SK-N-SH treated with all-trans-retinoic acid at 6 μM for 48 hours (cell line): ENCODE measurements at regions not wholly inside any gene's neighbourhood (a gene's known extent, or its start where the extent isn't known, plus 50 kb on each side); places are given as distances from the start of the nearest gene placed in this dataset.

Experiments
- ATAC-seq: fragments of 200-7000 bp; cut with Tn5 transposase; 3 replicates; pipeline ENCODE4 v1.9.1; 2020; ENCODE audit warnings: mild to moderate bottlenecking, moderate library complexity
- ARNTL ChIP-seq: fragments of 450-650 bp; formaldehyde crosslinking; IDR thresholded peaks from 2 replicates; pipeline ENCODE4 v1.5.0; 2020; ENCODE audit warnings: low read depth, mild to moderate bottlenecking, moderate library complexity, borderline replicate concordance
- BACH2 ChIP-seq: fragments of 250-450 bp; sonication (Bioruptor Pico); IDR thresholded peaks from 2 replicates; pipeline ENCODE4 v1.9.0; 2021; ENCODE audit warnings: mild to moderate bottlenecking, borderline replicate concordance
- CSDC2 ChIP-seq: fragments of 250-450 bp; sonication (Bioruptor Pico); IDR thresholded peaks from 2 replicates; pipeline ENCODE4 v1.5.0; 2020; ENCODE audit warnings: mild to moderate bottlenecking, moderate library complexity
- ESRRG ChIP-seq: fragments of 250-450 bp; sonication (Bioruptor Pico); IDR thresholded peaks from 2 replicates; pipeline ENCODE4 v1.6.1; 2021; ENCODE audit warnings: mild to moderate bottlenecking
- GLIS3 ChIP-seq: fragments of 250-450 bp; sonication (Bioruptor Pico); IDR thresholded peaks from 2 replicates; pipeline ENCODE4 v1.5.0; 2020; ENCODE audit warnings: mild to moderate bottlenecking, moderate library complexity
- ISL1 ChIP-seq: fragments of 250-450 bp; sonication (Bioruptor Pico); IDR thresholded peaks from 2 replicates; pipeline ENCODE4 v2.1.2; 2022; ENCODE audit warnings: mild to moderate bottlenecking, moderate library complexity
- OSR1 ChIP-seq: fragments of 250-450 bp; sonication (Bioruptor Pico); IDR thresholded peaks from 2 replicates; pipeline ENCODE4 v1.8.0; 2022; ENCODE audit warnings: moderate library complexity, mild to moderate bottlenecking, inconsistent platforms
- PPARA ChIP-seq: fragments of 250-450 bp; sonication (Bioruptor Pico); IDR thresholded peaks from 2 replicates; pipeline ENCODE4 v1.5.0; 2020; ENCODE audit warnings: mild to moderate bottlenecking, borderline replicate concordance
- RARB ChIP-seq: fragments of 250-450 bp; sonication (Bioruptor Pico); IDR thresholded peaks from 2 replicates; pipeline ENCODE4 v1.8.0; 2021; ENCODE audit warnings: mild to moderate bottlenecking, moderate library complexity
- SNAI2 ChIP-seq: fragments of 250-450 bp; sonication (Bioruptor Pico); IDR thresholded peaks from 2 replicates; pipeline ENCODE4 v1.5.0; 2020; ENCODE audit warnings: mild to moderate bottlenecking, moderate library complexity
- TCF4 ChIP-seq: fragments of 250-450 bp; sonication (Bioruptor Pico); IDR thresholded peaks from 2 replicates; pipeline ENCODE4 v1.8.0; 2021; ENCODE audit warnings: mild to moderate bottlenecking, moderate library complexity, borderline replicate concordance
- TOX ChIP-seq: fragments of 250-450 bp; sonication (Bioruptor Pico); IDR thresholded peaks from 2 replicates; pipeline ENCODE4 v1.8.0; 2021; ENCODE audit warnings: mild to moderate bottlenecking, moderate library complexity, borderline replicate concordance
- ZFP3 ChIP-seq: fragments of 250-450 bp; sonication (Bioruptor Pico); IDR thresholded peaks from 2 replicates; pipeline ENCODE4 v1.5.0; 2020; ENCODE audit warnings: mild to moderate bottlenecking, moderate library complexity
- ZFP30 ChIP-seq: fragments of 450-650 bp; formaldehyde crosslinking; IDR thresholded peaks from 2 replicates; pipeline ENCODE4 v1.5.0; 2022; ENCODE audit warnings: mild to moderate bottlenecking, moderate library complexity
- ZNF565 ChIP-seq: fragments of 450-650 bp; formaldehyde crosslinking; conservative IDR thresholded peaks from 2 replicates; pipeline ENCODE4 v1.5.0; 2020; ENCODE audit warnings: low read depth, mild to moderate bottlenecking, moderate library complexity
- ZNF70 ChIP-seq: fragments of 450-650 bp; formaldehyde crosslinking; IDR thresholded peaks from 2 replicates; pipeline ENCODE4 v1.5.0; 2020; ENCODE audit warnings: mild to moderate bottlenecking, moderate library complexity
- TF ChIP-seq, protein P1 (sequence below): fragments of 250-450 bp; sonication (Bioruptor Pico); IDR thresholded peaks from 2 replicates; pipeline ENCODE4 v1.8.0; 2021; ENCODE audit warnings: low read depth, mild to moderate bottlenecking, moderate library complexity, borderline replicate concordance
- TF ChIP-seq, protein P2 (sequence below): fragments of 250-450 bp; sonication (Bioruptor Pico); IDR thresholded peaks from 2 replicates; pipeline ENCODE4 v1.5.1; 2020; ENCODE audit warnings: low read depth, mild to moderate bottlenecking, moderate library complexity
- TF ChIP-seq, protein P3 (sequence below): fragments of 250-450 bp; sonication (Bioruptor Pico); IDR thresholded peaks from 2 replicates; pipeline ENCODE4 v1.5.1; 2021; ENCODE audit warnings: mild to moderate bottlenecking, moderate library complexity
- TF ChIP-seq, protein P4 (sequence below): fragments of 250-450 bp; sonication (Bioruptor Pico); IDR thresholded peaks from 2 replicates; pipeline ENCODE4 v1.5.0; 2020; ENCODE audit warnings: mild to moderate bottlenecking, moderate library complexity
- TF ChIP-seq, protein P5 (sequence below): fragments of 250-450 bp; sonication (Bioruptor Pico); IDR thresholded peaks from 2 replicates; pipeline ENCODE4 v1.8.0; 2020; ENCODE audit warnings: mild to moderate bottlenecking, moderate library complexity, borderline replicate concordance

DNA sequence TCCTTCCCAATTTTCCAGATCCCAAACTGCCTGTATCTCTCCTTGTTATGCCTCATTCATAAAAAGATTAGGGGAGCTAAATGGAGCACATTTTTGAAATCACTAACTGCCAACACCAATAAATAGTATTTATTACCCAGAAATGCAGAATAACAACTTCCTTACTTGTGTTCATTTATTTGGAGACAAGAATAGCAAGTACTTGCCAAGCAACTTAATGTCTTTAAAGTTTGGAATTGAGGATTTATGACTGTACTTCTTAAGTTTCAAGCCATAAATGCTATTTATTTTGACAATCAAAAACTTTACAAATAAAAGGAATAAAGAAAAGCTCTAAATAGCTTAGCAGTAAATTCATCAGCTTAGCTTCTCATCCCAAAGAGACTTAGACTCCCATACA lies 626.1 kb upstream of the NOVA1 start (continued):
- TF ChIP-seq GLIS3 (CRISPR knock-in tag), result no peak

DNA sequence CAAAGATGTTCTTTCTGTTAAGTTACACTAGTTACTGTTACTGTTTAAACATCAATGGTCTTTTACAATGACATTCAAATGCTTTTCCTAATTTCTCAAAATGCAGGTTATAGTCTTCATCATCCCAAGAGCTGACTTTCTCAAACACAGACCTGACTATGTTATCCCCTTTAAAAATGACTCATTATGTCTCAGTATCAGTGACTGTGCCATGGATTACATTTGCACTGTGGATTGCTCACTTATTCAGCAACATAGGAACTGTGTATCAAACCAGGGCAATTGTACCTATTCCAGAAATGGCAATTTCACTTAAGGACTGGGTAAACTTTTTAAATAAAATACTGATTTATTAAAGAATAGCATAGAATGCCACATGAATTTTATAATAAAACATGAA lies 630.2 kb upstream of the NOVA1 start:
- ATAC-seq, result no peak
- no peak for TF ChIP-seq GLIS3 (CRISPR knock-in tag)
- TF ChIP-seq OSR1 (CRISPR knock-in tag), result no peak
- TF ChIP-seq, protein P1, sequence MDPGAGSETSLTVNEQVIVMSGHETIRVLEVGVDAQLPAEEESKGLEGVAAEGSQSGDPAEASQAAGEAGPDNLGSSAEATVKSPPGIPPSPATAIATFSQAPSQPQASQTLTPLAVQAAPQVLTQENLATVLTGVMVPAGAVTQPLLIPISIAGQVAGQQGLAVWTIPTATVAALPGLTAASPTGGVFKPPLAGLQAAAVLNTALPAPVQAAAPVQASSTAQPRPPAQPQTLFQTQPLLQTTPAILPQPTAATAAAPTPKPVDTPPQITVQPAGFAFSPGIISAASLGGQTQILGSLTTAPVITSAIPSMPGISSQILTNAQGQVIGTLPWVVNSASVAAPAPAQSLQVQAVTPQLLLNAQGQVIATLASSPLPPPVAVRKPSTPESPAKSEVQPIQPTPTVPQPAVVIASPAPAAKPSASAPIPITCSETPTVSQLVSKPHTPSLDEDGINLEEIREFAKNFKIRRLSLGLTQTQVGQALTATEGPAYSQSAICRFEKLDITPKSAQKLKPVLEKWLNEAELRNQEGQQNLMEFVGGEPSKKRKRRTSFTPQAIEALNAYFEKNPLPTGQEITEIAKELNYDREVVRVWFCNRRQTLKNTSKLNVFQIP (CRISPR knock-in tag), result no peak
- no peak for TF ChIP-seq SNAI2
- TF ChIP-seq CSDC2, result no peak
- no peak for TF ChIP-seq RARB (CRISPR knock-in tag)
- no peak for TF ChIP-seq ZNF565 (CRISPR knock-in tag)

DNA sequence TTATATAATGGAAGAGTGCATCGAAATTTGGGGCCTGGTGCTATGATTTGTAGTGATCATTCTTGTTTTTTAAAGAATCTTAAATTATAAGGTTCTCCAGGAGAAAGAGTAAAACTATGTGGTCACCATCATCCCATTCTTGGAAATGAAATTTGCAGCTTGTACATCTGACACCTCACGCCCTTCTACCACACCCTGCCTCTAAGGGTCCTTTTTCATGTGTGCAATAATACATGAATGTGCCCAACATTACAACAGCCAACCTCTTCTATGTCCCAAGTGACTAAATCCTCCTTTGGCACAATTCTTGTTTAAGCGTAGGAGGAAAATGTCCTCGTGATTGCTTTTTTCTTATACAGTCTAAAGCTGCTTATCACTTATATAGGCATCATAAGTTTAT lies 636.5 kb upstream of the NOVA1 start:
- no peak for TF ChIP-seq OSR1 (CRISPR knock-in tag)
- TF ChIP-seq ESRRG (CRISPR knock-in tag), result no peak
- TF ChIP-seq GLIS3 (CRISPR knock-in tag), result no peak
- TF ChIP-seq SNAI2, result no peak
- TF ChIP-seq, protein P2, sequence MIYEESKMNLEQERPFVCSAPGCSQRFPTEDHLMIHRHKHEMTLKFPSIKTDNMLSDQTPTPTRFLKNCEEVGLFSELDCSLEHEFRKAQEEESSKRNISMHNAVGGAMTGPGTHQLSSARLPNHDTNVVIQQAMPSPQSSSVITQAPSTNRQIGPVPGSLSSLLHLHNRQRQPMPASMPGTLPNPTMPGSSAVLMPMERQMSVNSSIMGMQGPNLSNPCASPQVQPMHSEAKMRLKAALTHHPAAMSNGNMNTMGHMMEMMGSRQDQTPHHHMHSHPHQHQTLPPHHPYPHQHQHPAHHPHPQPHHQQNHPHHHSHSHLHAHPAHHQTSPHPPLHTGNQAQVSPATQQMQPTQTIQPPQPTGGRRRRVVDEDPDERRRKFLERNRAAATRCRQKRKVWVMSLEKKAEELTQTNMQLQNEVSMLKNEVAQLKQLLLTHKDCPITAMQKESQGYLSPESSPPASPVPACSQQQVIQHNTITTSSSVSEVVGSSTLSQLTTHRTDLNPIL (CRISPR knock-in tag), result no peak
- no peak for TF ChIP-seq ZNF70 (CRISPR knock-in tag)
- no peak for TF ChIP-seq ZFP3
- no peak for TF ChIP-seq ZNF565 (CRISPR knock-in tag)
- TF ChIP-seq BACH2, result no peak
- TF ChIP-seq, protein P3, sequence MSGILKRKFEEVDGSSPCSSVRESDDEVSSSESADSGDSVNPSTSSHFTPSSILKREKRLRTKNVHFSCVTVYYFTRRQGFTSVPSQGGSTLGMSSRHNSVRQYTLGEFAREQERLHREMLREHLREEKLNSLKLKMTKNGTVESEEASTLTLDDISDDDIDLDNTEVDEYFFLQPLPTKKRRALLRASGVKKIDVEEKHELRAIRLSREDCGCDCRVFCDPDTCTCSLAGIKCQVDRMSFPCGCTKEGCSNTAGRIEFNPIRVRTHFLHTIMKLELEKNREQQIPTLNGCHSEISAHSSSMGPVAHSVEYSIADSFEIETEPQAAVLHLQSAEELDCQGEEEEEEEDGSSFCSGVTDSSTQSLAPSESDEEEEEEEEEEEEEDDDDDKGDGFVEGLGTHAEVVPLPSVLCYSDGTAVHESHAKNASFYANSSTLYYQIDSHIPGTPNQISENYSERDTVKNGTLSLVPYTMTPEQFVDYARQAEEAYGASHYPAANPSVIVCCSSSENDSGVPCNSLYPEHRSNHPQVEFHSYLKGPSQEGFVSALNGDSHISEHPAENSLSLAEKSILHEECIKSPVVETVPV (CRISPR knock-in tag), result no peak
- no peak for TF ChIP-seq ZFP30 (CRISPR knock-in tag)
- no peak for TF ChIP-seq TOX
- TF ChIP-seq, protein P4, sequence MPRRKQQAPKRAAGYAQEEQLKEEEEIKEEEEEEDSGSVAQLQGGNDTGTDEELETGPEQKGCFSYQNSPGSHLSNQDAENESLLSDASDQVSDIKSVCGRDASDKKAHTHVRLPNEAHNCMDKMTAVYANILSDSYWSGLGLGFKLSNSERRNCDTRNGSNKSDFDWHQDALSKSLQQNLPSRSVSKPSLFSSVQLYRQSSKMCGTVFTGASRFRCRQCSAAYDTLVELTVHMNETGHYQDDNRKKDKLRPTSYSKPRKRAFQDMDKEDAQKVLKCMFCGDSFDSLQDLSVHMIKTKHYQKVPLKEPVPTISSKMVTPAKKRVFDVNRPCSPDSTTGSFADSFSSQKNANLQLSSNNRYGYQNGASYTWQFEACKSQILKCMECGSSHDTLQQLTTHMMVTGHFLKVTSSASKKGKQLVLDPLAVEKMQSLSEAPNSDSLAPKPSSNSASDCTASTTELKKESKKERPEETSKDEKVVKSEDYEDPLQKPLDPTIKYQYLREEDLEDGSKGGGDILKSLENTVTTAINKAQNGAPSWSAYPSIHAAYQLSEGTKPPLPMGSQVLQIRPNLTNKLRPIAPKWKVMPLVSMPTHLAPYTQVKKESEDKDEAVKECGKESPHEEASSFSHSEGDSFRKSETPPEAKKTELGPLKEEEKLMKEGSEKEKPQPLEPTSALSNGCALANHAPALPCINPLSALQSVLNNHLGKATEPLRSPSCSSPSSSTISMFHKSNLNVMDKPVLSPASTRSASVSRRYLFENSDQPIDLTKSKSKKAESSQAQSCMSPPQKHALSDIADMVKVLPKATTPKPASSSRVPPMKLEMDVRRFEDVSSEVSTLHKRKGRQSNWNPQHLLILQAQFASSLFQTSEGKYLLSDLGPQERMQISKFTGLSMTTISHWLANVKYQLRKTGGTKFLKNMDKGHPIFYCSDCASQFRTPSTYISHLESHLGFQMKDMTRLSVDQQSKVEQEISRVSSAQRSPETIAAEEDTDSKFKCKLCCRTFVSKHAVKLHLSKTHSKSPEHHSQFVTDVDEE (CRISPR knock-in tag), result no peak
- TF ChIP-seq TCF4 (CRISPR knock-in tag), result no peak
- TF ChIP-seq, protein P1 (CRISPR knock-in tag), result no peak
- TF ChIP-seq RARB (CRISPR knock-in tag), result no peak
- no peak for TF ChIP-seq ISL1
- TF ChIP-seq ARNTL (CRISPR knock-in tag), result no peak
- TF ChIP-seq, all 23 proteins: peak for 0
- no peak for ATAC-seq

DNA sequence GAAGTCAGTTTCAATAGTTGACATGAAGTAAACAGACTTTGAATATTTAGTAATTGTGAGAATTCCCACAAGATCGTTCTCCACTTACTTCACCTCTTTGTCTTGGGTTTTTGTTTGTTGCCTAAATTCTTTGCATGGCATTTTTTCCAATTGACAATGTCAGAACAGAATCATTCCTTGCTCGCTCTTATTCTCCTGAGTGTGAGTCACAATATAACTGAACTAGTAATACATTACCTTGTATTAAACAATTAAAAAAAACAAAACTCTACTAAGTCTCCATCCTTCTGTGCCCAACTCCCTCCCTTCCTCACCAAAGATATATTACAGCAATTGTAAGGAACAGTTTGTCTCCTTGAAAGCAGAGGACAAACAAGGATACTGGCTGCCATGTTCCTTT lies 638.8 kb upstream of the NOVA1 start:
- ATAC-seq, result no peak
- TF ChIP-seq, protein P1 (CRISPR knock-in tag), result no peak
- TF ChIP-seq ZNF565 (CRISPR knock-in tag) (no peak), TOX (no peak), PPARA (CRISPR knock-in tag) (no peak), OSR1 (CRISPR knock-in tag) (no peak), RARB (CRISPR knock-in tag) (no peak), ISL1 (no peak)
- TF ChIP-seq, protein P5, sequence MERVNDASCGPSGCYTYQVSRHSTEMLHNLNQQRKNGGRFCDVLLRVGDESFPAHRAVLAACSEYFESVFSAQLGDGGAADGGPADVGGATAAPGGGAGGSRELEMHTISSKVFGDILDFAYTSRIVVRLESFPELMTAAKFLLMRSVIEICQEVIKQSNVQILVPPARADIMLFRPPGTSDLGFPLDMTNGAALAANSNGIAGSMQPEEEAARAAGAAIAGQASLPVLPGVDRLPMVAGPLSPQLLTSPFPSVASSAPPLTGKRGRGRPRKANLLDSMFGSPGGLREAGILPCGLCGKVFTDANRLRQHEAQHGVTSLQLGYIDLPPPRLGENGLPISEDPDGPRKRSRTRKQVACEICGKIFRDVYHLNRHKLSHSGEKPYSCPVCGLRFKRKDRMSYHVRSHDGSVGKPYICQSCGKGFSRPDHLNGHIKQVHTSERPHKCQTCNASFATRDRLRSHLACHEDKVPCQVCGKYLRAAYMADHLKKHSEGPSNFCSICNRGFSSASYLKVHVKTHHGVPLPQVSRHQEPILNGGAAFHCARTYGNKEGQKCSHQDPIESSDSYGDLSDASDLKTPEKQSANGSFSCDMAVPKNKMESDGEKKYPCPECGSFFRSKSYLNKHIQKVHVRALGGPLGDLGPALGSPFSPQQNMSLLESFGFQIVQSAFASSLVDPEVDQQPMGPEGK (CRISPR knock-in tag), result no peak
- TF ChIP-seq, protein P4 (CRISPR knock-in tag), result no peak
